CMK (cell line): ENCODE measurements at regions not wholly inside any gene's neighbourhood (a gene's known extent, or its start where the extent isn't known, plus 50 kb on each side); places are given as distances from the start of the nearest gene placed in this dataset.
A peak's percentile ranks its signal among the peaks of the same experiment; 100 is the strongest.

Source experiments
- DNase-seq: peaks from one replicate; pipeline ENCODE4 v3.0.0-alpha.2; 2010; ENCODE audit warnings: low read depth

GRCh38 chr6:6704103-6705060 lies 115.9 kb downstream of the LY86 start:
- DNase-seq, result no peak

GRCh38 chr6:6705061-6705425 lies 116.5 kb downstream of the LY86 start:
- no peak for DNase-seq

GRCh38 chr6:6705915-6706675 lies 117.6 kb downstream of the LY86 start:
- DNase-seq, result no peak

GRCh38 chr6:6707143-6707542 lies 118.6 kb downstream of the LY86 start:
- DNase-seq, result no peak

GRCh38 chr6:6709106-6709505 lies 120.6 kb downstream of the LY86 start:
- DNase-seq, result no peak

- no peak for DNase-seq
Observed at GRCh38 chr6:6711031-6711785, 122.7 kb downstream of the LY86 start.

GRCh38 chr6:6711832-6712448 lies 123.4 kb downstream of the LY86 start:
- DNase-seq, result no peak

- peak; percentile 60 for DNase-seq
Observed at GRCh38 chr6:6712449-6713403, 124.2 kb downstream of the LY86 start.

- DNase-seq, result no peak
Observed at GRCh38 chr6:6713657-6714056, 125.1 kb downstream of the LY86 start.

GRCh38 chr6:6714118-6714897 lies 125.8 kb downstream of the LY86 start:
- DNase-seq, result no peak

GRCh38 chr6:6714953-6715352 lies 126.4 kb downstream of the LY86 start:
- DNase-seq, result no peak

- DNase-seq, result no peak
Observed at GRCh38 chr6:6715465-6715864, 126.9 kb downstream of the LY86 start.

- no peak for DNase-seq
Observed at GRCh38 chr6:6716998-6717763, 128.7 kb downstream of the LY86 start.

GRCh38 chr6:6717953-6718352 lies 129.4 kb downstream of the LY86 start:
- DNase-seq, result peak; percentile 41

- no peak for DNase-seq
Observed at GRCh38 chr6:6721606-6722005, 133.1 kb downstream of the LY86 start.

- no peak for DNase-seq
Observed at GRCh38 chr6:6722195-6722594, 133.7 kb downstream of the LY86 start.

GRCh38 chr6:6723361-6723760 lies 134.8 kb downstream of the LY86 start:
- DNase-seq, result no peak

GRCh38 chr6:6723921-6724538 lies 135.5 kb downstream of the LY86 start:
- peak; percentile 90 for DNase-seq
